Lower leg skin (tissue), 3 donors: ENCODE measurements at regions not wholly inside any gene's neighbourhood (a gene's known extent, or its start where the extent isn't known, plus 50 kb on each side); places are given as distances from the start of the nearest gene placed in this dataset.

Source experiments
- CTCF ChIP-seq, 3 donors: fragments of 450-650 bp; IDR thresholded peaks; one replicate each; pipeline ENCODE4 v1.5.1; 2016; ENCODE audit warnings: antibody characterized with exemption in 3 of 3, mild to moderate bottlenecking in 3 of 3, moderate library complexity in 2 of 3
- POLR2A ChIP-seq, 2 donors: fragments of 450-650 bp; IDR thresholded peaks; one replicate each; pipeline ENCODE4 v1.6.1; 2016 to 2017; ENCODE audit warnings: antibody characterized with exemption in 2 of 2, mild to moderate bottlenecking in 1 of 2, moderate library complexity in 1 of 2

- TF ChIP-seq CTCF (IDR thresholded peaks at IDR 0.05) (no peak), POLR2A (IDR thresholded peaks at IDR 0.05) (no peak)
Measured at GRCh38 chr10:9807846-9808245, 1209.8 kb upstream of the CELF2 start.
